Gastrocnemius medialis (tissue), 4 donors: ENCODE measurements at regions not wholly inside any gene's neighbourhood (a gene's known extent, or its start where the extent isn't known, plus 50 kb on each side); places are given as distances from the start of the nearest gene placed in this dataset.

ENCODE experiments used
- CTCF ChIP-seq, 5 experiments: fragments of 450-650 bp in 3 of 5; fragments of 200-600 bp in 2 of 5; sonication (generic) in 2 of 5; IDR thresholded peaks in 4 of 5; conservative IDR thresholded peaks in 1 of 5; 1 replicate in 4 of 5; 2 replicates in 1 of 5; pipeline ENCODE4 v1.5.1; 2016 to 2019; ENCODE audit warnings: antibody characterized with exemption in 5 of 5, mild to moderate bottlenecking in 3 of 5, moderate library complexity in 3 of 5
- POLR2A ChIP-seq, 2 donors: fragments of 450-650 bp; IDR thresholded peaks; one replicate each; pipeline ENCODE4 v1.6.1; 2017; ENCODE audit warnings: antibody characterized with exemption in 2 of 2, mild to moderate bottlenecking in 2 of 2, moderate library complexity in 2 of 2

GRCh38 chr13:107138486-107138885 is 570.5 kb upstream of the ARGLU1 start:
- TF ChIP-seq CTCF (IDR thresholded peaks at IDR 0.05 in 4 of 5, conservative IDR thresholded peaks at IDR 0.05 in 1 of 5) (no peak), POLR2A (IDR thresholded peaks at IDR 0.05) (no peak)
